HG03196 (cell line): ENCODE measurements at regions not wholly inside any gene's neighbourhood (a gene's known extent, or its start where the extent isn't known, plus 50 kb on each side); places are given as distances from the start of the nearest gene placed in this dataset.

Source experiments
- ATAC-seq: cut with Tn5 transposase; IDR thresholded peaks from one replicate; pipeline ENCODE4 v1.9.1; 2021; ENCODE audit not compliant: unreplicated experiment

DNA sequence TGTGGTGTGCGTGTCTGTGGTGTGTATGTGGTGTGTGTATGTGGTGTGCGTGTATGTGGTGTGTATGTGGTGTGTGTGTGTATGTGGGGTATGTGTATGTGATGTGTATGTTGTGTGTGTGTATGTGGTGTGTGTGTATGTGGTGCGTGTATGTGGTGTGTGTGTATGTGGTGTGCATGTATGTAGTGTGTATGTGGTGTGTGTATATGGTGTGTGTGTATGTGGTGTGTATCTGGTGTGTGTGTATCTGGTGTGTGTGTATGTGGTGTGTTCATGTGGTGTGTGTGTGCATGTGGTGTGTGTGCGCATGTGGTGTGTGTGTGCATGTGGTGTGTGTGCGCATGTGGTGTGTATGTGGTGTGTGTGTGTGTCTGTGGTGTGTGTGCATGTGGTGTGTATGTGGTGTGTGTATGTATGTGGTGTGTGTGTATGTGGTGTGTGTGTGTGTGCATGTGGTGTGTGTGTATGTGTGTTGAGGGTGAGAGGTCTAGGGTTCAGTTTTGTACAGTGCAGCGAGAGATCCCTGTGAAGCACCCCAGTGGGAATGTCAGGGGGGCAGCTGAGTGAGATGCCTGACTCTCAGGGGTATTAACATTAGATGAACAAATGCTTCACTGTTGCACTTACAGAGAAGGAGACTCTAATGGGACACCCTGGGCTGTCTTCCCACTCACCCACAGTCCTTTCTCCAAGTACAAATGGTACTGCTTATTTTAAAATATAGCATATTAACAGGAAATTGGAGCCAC lies 61.3 kb upstream of the MEDAG start:
- ATAC-seq, result no peak

DNA sequence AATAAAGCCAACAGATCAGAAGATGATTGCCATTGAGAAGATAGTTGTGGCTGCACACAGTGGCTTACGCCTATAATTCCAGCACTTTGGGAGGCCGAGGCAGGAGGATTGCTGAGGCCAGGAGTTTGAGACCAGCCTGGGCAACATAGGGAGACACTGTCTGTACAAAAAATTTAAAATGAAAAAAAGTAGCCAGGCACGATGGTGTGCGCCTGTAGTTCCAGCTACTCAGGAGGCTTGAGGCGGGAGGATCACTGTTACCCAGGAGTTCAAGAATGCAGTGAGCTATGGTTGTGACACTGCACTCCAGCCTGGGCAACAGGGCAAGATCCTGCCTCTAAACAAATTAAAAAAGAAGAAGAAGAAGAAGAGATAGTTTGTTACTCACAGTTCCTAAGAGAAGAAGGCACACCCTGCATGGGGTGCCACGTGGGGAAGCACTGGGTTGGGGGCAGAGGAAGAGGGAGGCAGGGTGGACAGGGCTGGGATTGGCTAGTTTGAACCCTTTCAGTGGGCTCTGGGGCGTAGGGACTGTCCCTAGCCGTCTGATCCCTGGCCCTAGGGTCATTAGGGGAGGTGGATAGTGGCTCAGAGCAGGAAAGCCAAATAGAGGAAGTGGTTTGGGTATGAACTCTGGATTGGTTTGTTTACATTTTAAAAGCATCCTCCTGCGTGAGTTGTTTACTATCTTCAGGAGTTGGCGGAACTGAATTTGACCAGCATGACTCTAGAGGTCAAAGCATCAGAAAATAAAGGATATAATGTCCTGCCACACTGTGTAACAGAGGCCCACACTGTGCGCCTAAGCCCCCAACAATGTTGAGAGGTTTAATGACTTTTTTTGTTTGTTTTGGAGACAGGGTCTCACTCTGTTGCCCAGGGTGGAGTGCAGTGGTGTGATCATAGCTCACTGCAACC lies 60.5 kb upstream of the MEDAG start:
- ATAC-seq, result peak; percentile 43

DNA sequence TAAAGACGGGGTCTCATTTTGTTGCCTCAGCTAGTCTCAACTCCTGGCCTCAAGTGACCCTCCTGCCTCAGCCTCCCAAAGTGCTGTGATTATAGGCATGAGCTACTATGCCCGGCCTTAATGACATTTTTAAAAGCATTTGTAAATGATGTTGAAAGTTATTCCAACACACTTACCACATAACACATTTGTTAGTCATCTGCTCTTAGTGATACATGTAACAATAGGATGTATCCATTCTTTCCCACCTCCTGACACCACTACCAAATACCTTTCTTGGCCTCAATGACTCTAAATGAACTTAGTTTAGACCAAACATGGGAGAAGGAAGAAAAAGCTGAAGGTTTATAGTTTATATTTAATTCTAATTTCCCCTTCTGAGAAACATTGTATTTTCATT lies 59.8 kb upstream of the MEDAG start:
- ATAC-seq, result no peak

DNA sequence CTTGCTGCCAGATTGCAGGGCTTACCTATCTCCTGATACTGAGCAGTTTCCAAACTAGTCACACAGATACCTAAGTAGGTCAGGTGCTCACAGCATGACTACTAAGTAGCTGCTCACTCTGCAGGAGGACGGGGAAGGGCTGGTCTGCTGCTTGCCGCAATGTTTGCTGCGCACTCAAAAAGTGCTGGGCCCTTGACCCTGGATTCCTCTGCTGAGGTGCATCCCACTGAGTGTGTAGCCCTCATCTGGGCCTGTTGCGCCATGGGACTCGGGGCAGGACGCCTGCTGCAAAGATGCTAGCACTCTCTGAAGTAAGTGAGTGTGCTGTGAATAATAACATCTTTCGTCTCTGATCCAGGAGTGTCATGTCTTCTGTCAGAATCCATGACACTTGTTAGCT lies 59.2 kb upstream of the MEDAG start:
- ATAC-seq, result no peak

DNA sequence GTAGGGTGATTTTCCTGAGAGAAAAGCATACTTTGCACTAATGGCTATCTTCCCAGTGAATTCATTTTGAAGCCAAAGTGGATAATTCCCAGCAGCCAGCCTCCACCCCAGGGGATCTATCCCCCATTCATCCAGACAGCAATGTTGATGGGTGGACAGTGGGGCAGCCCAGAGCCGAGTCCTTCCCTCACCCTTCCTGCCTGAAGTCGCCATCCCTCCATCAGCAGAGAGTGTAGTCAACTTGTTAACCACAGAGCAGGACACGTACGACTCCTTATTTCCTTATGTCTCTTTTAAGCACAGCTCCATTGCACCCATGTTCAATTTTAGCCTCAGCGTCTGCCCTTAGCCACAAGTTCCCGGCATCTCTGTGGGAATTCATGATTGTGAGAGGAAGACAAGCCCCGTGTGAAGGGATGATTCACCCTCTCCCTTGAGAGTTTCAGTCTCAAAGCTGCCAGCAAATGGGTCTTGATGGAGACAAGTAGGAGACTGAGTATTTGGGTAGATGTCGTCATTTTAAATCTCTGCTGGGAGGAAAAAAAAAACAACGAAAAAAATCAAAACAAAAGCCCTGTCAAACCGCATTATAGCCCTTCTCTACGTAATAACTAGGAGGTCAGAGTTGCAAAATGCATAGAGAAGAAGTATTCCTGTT lies 58.3 kb upstream of the MEDAG start:
- no peak for ATAC-seq

DNA sequence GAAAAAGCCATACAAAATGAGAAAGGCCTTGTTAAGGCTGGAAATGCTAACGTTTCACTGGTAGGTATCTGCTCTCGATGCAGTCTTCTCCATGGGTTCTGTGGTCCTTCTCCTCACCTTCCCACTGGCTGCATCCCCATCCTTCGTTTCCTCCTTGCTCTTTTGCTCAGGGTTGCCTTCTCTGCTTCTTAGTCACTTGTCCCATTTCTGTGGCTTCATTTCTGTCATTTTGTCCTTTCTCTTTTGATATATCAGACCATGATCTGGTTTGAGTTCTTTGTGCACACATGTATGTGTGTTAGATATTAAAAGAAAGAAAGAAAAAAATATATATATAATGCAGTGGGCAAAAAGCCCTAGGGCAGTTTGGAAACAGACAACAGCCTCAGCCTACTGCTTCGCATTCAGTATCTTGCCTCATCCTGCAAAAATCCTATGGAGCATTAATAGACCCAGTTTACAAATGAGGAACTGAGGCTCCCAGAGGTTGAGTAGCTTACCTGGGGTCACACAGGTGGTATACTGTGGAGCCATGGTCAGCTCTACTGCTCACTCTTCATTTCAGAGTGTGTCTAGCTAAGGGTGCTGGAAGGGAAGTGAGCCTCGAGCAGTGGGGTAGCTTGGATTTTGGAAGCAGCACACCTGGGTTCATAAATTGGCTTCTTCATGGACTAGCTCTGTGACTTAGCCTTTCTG lies 57.6 kb upstream of the MEDAG start:
- no peak for ATAC-seq

DNA sequence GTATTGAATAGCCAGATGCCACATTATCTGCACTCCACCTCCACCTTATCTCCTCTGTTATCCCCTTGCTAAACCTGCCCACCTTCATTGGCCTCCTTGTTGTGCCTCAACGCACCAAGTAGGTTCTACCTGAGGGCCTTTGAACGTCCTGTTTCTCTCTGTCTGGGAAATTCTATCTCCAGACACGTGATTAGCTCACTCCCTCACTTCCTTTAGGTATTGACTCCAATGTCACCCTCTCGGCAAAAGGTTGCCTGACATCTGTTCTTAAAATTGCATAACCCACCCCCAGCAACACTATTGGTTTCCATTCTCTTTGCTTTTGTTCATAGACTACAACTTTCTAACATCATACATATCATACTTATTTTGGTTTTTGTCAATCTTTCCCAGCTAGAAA lies 56.5 kb upstream of the MEDAG start:
- no peak for ATAC-seq

DNA sequence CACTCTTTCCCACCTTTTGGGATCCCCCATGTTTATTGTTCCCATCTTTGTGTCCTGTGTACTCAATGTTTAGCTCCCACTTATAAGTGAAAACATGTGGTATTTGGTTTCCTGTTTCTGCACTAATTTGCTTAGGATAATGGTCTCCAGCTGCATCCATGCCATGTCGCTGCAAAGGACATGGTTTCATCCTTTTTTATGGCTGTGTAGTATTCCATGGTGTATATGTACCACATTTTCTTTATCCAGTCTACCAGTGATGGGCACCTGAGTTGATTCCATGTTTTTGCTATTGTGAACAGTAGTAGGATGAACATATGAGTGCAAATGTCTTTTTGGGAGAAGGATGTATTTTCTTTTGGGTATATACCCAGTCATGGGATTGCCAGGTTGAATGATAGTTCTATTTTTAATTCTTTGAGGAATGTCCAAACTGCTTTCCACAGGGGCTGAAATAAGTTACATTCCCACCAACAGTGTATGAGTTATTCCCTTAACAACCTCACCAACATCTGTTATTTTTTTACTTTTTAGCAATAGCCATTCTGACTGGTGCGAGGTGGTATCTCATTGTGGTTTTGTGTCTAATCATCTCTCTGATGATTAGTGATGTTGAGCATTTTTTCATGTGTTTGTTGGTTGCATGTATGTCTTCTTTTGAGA lies 55.7 kb upstream of the MEDAG start:
- ATAC-seq, result no peak

DNA sequence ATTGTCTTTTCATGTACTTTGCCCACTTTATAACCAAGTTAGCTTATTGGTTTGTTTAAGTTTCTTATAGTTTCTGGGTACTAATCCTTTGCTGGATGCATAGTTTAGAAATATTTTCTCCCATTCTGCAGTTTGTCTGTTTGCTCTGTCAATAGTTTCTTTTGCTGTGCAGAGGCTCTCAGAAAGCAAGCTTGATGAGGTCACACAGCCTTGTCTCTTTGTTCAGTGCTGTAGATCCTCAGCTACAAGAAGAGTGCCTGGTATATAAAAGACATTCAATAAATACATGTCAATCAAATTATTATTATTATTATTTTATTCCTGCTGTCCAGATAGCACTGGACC lies 55.2 kb upstream of the MEDAG start:
- no peak for ATAC-seq

DNA sequence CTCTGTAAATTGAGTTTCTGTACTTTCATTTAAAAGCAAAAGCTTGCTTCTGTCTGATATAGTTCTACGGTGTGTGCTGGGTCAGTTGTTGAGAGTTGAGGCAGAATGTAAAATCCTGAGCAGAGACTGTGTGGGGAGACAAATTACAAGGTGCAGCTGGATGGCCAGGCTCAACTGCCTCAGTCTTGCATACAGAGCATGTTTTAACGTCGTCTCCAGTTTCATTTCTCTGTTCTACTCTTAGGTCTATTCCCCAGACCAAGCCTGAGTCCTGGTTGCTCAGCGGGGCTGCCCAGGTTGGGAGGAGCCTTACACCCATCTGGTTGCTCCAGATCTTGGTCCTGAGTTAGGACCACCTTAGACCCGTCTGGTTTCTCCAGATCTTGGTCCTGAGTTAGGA lies 54.4 kb upstream of the MEDAG start:
- ATAC-seq, result no peak

DNA sequence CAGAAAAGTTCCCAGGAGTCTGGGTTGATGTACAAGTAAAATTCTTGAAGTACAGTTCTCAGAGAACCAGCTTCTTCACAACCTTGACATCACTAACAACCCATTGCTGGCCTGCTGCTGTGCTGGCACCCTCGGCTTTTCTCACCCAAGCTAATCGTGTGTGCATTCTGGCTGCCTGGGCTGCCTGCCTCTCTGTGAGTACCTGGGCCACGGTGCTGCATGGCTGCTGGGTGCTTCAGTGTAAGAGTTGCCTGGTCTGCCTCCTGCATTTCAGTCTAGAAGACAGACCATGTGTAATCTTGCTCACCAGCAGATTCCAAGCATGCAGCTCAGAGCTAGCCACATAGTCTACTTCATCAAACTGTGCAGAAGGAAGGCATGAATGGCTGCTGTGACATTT lies 50.5 kb upstream of the MEDAG start:
- no peak for ATAC-seq

DNA sequence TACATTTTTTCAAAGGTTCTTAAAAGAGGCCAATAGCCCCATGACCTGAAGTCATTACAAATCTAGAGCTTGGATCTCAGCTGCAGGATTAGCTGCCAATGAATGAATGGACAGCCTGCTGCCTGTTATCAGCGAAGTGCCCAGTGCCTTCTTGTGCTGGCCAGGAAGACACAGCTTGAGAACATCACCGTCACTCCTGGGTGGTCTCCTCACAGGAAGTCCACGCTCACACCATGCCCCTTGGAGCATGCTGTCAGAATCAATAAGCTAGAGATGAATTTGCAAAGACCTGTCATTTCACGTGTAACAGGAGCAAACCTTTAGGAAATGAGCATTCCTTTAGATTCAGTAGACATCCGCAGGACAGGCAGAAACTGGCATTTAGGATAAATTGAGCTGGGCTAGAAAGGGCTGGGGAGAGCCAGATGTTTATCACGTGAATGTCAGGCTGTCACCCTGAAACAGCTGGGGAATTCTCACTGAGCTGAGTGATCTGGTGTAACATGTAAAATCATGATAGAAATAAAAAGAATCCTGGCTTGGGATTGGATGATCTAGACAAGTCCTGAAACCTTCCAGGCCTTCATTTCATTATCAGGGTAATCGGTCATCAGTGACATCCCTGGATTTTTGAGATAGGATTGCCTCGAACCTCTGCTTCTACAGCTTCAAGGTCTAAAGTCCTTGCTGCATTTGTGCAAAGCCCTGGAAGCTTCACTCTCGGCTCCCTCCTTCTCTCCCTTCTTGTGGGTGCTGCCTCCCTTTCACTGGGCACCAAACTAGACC lies 49.9 kb upstream of the MEDAG start:
- ATAC-seq, result no peak
